GM18499 (cell line): ENCODE measurements at regions not wholly inside any gene's neighbourhood (a gene's known extent, or its start where the extent isn't known, plus 50 kb on each side); places are given as distances from the start of the nearest gene placed in this dataset.
A peak's percentile ranks its signal among the peaks of the same experiment; 100 is the strongest.

Source experiments
- ATAC-seq: cut with Tn5 transposase; IDR thresholded peaks from one replicate; pipeline ENCODE4 v1.9.1; 2021; ENCODE audit warnings: moderate number of reproducible peaks; ENCODE audit not compliant: insufficient read depth, unreplicated experiment

DNA sequence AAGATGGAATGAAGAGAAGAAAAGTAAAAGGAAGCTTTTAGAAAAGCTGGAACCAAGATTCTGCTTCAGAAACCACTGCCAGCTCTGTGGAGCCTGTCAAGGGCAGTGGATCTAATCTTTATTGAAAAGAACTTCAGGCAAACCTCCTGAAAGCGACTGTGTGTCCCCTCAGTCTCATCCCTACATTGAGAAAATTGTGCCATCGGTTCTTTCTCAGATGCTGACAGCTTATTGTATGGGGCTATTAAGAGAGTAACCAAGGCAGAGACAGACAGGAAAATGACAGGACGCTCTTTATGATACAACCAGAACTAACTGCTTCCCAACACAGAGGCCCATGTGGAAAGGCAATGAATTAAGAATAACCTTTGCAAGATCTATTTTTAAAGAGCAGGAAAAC lies 763.2 kb upstream of the CHAC2 start:
- ATAC-seq = no peak

GRCh38 chr2:52995424-52995823 lies 772.2 kb upstream of the CHAC2 start:
- ATAC-seq = no peak

GRCh38 chr2:52976143-52976949 lies 791.3 kb upstream of the CHAC2 start:
- no peak for ATAC-seq

DNA sequence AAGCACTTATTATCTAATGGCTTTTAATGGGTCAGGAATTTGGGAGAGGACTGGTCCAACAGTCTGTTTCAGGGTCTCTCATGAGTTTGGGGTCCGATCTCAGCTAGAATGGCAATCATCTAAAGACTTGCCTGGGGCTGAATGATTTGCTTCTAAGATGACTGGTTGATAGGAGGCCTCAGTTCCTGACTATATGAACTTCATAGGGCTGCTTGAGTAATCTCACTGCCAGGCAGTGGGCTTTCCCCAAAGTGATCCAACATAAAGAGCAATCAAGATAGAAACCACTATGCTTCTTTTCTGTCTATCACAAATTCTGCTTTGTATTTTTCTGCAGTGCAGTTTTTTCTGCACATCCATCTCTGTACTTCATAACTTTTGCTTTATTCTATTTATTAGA lies 793.5 kb upstream of the CHAC2 start:
- no peak for ATAC-seq

- ATAC-seq = no peak
These were observed 797.0 kb upstream of the CHAC2 start for GRCh38 chr2:52970642-52971041.

DNA sequence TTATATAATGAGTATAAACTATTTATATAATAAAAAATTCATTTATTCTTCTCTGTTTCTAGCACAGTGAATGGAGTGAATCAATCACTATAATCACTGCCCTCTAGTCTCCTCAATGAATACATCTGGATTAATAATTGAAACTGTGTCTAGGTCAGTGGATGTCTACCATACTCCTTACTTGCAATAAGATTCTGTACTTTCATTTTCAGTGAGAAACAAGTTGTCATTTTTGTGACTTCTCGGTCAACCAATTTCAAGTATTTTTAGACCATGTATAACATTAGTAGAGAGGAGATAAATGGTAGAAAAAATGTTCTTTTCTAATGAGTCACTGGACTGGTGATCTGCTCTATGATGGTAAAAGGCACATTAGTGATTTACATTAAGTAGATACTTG lies 799.6 kb upstream of the CHAC2 start:
- ATAC-seq = no peak

DNA sequence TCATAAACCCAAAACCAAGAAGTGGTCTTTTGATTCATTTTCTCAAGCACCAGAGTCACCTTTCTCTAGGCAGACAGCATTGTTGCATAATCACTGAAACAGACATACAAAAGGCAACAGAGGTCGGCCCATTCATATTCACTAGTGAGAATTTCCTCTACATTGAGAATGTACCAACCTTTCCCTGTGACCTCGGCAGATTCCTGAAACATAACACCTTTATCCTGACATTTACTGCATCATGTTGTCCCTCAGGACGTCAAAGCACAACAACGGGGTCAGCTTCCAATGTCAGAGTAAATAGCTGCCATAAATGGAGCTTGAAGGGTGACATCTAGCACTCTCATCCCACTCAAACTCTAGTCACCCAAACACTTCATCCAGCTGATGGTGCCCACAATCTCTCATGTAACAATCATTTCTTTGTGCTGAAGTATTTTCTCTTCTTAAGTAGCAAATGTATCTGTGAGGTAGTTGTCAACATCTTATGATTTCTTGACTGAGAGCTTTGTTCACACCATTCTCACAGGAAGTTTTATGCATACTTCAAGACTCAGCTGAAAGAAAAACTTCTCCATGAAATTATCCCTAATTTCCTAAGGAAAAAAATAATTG lies 802.6 kb upstream of the CHAC2 start:
- no peak for ATAC-seq

GRCh38 chr2:52961403-52961802 lies 806.2 kb upstream of the CHAC2 start:
- ATAC-seq = no peak

GRCh38 chr2:52960881-52961280 lies 806.7 kb upstream of the CHAC2 start:
- no peak for ATAC-seq

DNA sequence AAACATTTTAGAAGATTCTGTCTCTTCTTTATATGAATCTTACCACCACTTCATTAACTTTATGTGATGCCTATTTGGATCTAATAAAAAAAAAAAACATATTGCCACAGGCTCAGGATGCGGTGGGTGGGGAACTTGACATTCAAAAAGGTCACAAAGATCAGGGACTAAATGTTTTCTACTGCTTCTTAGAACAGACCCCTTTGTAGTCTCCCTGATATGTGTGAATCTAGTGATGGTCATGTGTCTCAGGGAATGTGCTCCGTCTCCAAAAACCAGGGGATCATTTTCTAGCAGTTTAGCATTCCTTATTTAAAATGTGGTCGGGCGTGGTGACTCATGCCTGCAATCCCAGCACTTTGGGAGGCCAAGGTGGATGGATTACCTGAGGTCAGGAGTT lies 807.8 kb upstream of the CHAC2 start:
- ATAC-seq = no peak

DNA sequence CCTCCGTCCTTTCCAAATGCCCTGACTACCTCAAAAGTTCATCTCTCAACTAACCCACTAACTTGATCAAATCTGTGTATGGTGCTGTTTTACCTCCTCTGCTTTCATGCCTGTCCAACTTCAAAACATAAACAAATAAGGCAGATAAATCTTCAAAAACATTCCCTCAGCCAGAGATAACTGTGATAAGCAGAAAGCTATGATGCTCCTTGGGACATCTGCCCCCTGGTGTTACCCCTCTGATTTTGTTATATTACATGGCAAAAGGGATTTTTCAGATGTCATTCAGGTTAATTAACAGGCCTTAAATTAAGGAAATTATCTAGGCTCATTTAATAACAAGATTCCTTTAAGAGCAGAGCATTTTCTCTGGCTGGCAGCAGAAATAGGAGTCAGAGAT lies 810.8 kb upstream of the CHAC2 start:
- no peak for ATAC-seq

DNA sequence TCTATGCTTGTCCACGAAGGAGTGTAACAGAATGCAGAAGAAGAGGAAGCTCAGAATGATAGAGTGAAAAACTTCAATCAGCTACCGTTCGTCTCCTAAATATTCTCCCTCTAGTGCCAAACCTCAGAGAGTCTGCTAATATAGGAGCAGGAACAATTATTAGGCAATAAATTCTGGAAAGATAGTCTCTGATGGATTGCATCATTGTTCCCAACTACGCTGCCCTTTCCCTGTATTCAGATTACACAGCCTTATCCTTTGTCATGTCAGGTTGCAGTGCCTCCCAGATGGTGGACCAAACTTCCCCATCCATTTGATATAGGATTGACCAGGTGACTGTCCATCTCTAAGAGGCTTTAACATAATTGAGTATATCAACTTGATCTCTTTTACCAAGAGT lies 811.5 kb upstream of the CHAC2 start:
- ATAC-seq = no peak

- no peak for ATAC-seq
These were observed 812.5 kb upstream of the CHAC2 start for GRCh38 chr2:52955079-52955478.

GRCh38 chr2:52940101-52940500 lies 827.5 kb upstream of the CHAC2 start:
- ATAC-seq = no peak

GRCh38 chr2:52939250-52939649 lies 828.4 kb upstream of the CHAC2 start:
- ATAC-seq = no peak

- ATAC-seq = no peak
These were observed 831.6 kb upstream of the CHAC2 start for GRCh38 chr2:52936029-52936428.

- ATAC-seq = no peak
These were observed 832.5 kb upstream of the CHAC2 start for GRCh38 chr2:52934920-52935640.

DNA sequence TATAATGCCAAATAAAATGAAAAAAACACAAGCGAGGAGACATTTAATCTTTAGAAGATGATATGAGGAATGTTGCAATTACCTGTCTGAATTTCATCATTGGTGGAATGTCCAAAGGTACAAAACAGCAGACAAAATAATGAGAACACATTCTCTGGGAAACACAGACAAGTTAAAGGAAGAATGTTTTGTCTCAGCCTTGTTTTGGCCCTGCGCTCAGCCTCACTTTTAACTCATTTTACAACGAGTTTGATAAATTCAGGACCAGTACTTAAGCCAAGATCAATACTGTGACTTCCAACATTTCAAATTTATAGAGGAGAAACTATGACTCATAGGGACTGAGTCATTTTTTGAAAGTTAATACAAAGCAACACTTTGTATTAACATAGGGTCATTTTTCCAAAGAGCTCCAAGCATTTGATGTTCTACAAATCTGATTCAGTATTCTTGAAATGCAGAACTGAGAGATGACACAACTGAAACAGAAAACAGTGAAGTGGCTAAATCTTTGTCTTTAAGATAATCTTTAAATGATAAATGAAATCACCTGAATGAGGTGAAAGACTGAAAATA lies 833.2 kb upstream of the CHAC2 start:
- ATAC-seq = peak; percentile 55

- no peak for ATAC-seq
These were observed 833.7 kb upstream of the CHAC2 start for GRCh38 chr2:52933878-52934277.

- ATAC-seq = no peak
These were observed 835.9 kb upstream of the CHAC2 start for GRCh38 chr2:52931660-52932059.

DNA sequence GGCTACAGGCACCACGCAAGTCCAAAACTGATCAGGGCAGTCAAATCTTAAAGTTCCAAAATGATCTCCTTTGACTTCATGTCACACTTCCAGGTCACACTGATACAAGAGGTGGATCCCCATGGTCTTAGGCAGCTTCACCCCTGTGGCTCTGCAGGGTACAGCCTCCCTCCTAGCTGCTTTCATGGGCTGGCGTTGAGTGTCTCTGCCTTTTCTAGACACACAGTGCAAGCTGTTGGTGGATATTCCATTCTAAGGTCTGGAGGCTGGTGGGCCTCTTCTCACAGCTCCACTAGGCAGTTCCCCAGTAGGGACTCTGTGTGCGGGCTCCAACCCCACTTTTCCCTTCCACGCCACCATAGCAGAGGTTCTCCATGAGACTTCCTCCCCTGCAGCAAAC lies 838.2 kb upstream of the CHAC2 start:
- no peak for ATAC-seq
